HG02571 (cell line): ENCODE measurements at regions not wholly inside any gene's neighbourhood (a gene's known extent, or its start where the extent isn't known, plus 50 kb on each side); places are given as distances from the start of the nearest gene placed in this dataset.

Experiments
- ATAC-seq: cut with Tn5 transposase; IDR thresholded peaks from one replicate; pipeline ENCODE4 v1.9.1; 2021; ENCODE audit warnings: mild to moderate bottlenecking, moderate library complexity; ENCODE audit not compliant: unreplicated experiment

DNA sequence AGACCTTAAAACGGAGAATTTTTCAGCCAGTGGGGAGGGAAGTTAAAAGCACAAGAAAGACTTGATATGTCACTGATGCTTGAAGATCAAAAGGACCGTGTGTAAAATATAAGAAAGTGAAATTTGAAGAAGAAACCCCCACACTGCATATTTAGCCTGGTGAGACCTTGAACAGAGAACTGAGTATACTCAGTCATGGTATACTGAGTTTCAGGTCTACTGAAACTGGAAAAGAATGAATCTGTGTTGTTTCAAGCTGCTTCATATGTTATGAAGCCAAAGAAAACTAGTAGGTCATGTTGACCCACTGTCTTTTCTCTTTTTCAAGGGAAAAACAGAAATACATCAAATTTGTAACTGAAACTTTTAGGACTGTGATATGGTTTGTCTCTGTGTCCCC lies 443.8 kb upstream of the GJE1 start:
- no peak for ATAC-seq

DNA sequence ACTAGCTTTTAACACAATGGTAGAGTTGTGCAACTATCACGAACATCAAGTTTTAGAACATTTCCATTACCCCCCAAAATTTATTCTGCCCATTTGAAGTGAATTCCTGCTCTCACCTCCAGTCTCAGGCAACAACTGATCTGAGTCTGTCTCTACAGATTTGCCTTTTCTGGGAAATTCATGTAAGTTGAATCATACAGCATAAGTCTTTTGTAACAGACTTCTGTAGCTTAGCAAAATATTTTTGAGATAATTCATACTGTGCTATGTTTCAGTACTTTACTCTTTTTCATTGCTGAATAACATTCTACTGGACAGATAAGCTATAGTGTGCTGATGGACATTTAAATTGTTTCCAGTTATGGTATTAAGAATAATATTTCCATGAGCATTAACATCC lies 447.3 kb upstream of the GJE1 start:
- no peak for ATAC-seq

DNA sequence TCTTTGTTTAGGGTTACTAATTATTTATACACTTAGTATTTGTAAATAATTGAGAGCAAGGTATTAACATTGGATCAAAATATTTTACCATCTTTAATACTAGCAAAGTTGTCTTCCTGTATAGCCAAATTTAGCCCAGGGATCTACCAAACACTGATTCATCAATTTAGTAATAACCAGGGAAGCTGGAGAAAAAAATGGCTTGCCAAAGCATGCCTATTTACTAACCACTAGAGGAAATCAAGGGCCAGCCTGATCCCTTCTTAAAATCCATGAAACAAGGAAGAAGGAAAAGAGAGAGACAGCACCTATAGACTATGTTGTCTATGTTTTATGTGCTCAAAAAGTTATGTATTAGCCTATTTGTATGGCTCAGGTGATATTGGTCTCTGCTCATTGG lies 450.3 kb upstream of the GJE1 start:
- no peak for ATAC-seq

DNA sequence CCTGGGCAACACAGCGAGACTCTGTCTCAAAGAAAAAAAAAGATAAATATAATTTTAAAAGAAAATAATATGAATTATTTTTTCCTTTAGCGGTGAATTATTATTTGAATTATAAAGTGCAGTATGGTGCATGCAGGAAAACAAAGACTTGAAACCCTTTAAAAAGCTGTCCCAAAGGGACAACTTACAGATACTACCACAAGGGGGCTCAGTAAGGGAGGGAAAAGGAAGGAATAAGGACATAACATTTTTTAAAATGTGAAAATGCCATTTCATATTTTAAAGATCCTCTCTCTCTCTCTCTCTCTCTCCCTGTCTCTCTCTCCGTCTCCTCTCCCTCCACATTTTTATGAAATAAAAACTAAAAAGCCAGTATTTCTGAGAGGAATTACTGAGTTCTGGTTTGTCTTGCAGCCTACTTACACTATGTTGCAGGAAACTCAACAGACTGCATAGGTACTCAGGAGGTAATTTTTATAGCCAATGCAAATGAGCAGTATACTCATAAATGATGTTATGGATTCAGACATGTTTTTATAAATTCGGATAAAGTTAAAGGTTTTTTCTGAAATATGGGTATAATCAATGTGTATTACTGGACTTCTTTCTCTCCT lies 455.0 kb upstream of the GJE1 start:
- no peak for ATAC-seq

DNA sequence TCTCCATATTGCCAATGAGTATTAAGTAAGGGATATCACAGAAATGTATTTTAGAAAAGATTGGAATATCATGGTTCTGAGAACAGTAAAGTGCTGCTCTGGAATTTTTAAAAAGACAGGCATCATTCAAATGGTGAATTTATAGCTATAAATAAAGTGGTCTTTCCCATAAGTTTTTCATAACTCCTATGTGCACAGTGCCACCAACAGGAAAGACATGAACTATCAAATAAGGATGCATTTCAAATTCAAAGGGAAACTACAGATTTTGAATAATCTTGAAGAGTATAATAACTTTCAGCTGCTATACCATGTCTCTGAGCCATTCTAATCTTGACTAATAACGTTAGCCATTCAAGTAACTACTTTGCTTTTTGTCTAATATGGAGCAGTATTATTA lies 456.8 kb upstream of the GJE1 start:
- ATAC-seq = no peak

DNA sequence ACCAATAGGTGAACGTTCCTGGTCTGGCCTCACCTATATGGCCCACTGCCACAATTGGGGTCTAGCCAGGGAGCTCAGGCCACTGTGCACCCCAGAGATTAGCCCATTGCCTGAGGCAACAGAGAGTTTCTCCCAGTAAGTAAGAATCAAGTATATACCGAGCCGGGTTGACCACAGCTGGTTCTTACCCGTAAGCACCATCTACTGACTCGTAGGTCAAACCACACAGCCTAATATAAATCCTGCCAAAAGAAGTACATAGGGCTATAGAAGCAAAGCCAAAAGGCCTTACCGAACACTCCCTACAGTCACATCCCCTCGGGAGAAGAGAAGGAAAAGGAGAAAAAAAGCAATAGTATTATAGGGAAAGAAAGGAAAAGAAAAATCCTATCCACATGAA lies 463.6 kb upstream of the GJE1 start:
- no peak for ATAC-seq

DNA sequence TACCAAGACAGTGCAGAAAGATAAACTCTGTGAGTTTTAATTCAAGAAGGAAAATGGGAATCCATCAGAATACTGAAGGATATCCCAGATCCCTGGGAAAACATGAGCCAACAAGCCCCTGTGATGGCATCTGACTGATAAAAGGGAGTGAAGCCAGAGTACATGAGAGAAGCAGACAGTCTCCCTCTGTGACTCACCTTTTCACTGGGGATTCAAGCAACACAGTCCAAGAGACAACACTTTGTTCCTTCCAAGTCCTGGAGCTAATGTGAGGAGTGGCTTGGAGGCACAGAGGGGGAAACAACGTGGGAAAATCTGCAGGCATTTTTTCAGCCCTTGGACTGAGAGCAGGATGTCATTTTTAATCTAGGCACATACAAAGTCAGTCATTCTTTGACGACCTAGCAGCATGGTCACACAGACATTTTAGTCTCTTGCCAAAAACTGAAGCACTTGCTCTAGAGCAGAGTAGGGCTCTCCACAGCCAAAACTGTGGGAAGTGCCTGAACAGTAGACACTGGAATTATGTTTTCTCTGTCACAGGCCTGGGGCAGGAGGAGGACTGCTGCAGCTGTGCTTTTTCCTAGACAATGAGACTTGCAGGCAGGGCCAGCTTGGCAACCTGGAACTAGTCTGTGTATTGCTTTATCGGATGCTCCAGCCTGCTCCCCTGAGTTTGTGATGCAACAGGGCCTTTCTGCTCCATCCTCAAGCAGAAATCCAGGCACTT lies 465.0 kb upstream of the GJE1 start:
- no peak for ATAC-seq

DNA sequence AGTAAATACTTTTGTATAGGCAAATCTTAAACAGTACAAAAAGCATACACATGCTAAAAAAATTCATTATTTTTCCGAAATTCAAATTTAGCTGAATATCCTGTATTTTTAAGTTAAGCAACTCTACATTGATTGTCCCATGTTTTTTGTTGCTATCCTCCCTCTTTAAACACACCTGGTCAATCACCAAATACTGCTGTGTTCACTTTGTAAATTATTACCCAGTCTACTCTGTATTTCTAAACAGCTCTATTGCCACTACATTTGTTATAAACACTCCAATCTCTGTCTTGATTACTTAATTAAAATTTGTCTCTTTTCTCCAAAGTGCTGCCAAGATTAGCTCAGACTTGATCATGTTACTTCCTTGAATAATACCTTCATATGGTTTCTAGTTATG lies 466.5 kb upstream of the GJE1 start:
- no peak for ATAC-seq

DNA sequence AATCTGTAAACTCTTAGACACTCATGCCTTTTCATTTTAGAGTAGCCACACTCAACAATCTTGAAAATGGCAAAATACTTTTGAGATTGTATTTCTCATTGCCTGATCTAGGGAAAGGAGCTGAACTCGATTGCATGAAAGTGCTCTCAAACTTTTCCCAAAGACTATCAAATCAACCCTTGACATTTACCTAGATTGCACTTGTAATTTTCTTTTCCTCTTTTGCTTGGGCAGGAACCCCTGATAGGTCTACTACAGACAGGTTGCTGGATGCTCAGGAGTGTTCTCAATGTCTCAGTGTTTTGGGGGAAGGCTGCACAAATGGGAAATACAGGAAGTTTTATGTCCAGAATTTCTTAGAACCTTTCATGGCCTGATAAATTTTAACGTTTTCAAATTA lies 468.0 kb upstream of the GJE1 start:
- ATAC-seq = no peak

DNA sequence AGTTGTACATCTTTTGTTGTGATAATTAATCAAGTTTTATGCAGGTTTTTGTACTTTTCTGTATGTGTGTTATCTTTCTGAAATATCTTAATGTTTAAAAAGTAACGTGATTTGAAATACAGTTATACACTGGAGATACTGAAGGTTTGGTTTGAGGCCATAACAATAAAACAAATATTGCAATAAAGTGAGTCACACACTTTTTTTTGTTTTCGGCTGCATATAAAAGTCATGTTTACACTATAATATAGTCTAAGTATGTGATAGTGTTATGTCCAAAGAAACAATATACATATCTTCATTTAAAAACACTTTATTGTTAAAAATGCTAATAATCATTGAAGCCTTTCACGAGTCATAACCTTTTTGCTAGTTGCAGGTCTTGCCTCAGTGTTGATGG lies 473.1 kb upstream of the GJE1 start:
- ATAC-seq = no peak

DNA sequence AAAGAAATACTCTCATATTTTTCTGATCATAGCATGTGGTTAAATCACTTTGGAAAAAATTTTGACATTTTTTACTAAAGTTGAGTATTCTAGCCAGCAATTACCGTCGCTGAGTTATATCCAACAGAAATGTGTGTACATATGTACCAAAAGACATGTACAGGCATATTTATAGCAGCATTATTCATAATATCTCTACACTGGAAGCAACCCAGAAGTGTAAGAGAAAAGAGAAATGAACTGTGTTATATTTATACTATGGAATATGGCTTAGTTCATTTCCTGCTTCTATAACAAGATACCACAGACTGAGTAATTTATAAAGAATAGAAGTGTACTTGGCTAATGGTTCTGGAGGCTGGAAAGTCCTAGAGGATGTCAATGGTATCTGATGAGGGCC lies 474.0 kb upstream of the GJE1 start:
- no peak for ATAC-seq

DNA sequence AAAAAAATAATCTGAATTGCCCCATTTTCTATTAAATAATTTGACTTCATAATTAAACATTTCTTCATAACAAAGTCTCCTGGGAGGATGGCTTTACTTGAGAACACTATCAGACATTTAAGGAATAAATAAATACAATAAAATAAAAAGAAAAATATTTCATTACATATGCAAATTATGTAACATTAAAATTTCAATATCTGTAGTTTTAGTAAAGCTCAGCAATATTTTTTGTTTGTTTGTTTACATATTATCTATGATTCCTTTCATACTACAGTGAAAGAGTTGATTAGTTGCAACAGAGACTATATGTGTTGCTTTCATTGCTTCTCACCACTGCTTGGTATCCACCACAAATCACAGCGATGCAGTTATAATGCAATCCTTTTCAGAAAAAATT lies 474.9 kb upstream of the GJE1 start:
- no peak for ATAC-seq

DNA sequence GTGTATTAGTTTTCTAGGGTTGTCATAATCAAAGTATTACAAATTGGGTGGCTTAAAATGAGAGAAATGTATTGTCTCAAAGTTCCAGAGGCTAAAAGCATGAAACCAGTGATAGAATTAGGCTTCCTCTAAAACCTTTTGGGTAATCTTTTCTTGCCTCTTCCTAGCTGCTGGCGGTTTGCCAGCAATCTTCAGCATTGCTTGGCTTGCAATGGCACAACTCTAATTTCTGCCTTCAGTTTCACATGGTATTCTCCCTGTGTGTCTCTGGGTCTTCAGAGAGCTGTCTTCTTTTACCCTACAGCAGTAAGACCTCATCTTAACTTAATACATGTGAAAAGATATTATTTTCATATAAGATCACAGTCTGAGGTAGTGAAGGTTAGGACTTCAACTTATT lies 479.1 kb upstream of the GJE1 start:
- ATAC-seq = no peak

DNA sequence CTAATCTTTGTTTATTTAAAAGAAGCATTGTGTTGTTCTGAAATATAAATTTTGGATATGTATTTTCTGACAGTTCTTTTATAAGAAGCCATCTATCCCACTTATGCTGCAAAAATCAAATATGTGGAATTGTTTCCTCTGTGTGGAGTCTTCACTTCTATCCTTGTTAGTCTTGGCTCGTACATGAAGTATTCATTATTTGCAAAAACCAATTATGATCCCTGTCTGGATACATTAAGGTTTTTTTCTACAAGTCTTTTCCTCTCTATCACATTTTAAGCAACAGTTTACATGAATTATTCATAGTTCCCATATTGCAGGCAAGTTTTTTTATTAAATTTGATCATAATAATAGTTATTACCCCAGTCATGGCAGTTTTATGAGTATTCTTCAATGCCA lies 490.8 kb upstream of the GJE1 start:
- ATAC-seq = no peak

DNA sequence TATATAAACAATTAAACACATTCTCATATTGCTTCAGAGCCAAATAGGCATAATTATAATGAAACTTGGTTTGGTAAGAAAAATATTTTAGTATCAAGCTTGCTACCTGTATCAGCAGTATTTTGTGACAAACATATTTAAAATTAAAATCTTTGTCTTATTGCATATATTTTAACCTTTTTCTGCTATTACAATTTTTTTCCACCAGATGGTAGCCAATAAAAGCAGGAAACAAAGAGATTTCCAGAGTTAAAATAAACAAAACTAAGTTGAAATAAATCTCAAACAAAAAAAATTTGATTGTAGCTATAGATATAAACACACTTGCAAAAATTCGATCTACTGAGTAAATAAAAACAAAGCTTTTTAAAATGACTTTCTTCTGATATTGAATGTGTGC lies 491.3 kb upstream of the GJE1 start:
- no peak for ATAC-seq

DNA sequence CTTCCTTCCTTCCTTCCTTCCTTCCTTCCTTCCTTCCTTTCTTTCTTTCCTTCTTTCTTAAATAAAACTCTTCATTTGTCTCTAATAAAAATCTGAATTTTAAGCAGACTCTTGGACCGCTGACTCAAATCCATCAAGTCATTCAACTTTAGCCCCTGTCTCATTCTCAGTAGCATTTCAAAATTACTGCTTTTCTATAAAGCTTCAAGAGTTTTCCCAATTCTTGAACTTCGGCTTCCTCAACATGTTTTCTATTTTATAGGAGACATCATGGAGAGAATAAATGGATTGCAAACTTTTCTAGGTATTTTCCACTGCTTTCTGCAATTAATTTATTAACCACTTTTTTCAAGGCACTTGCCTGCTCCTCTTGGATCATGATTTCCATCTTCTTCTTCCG lies 497.1 kb upstream of the GJE1 start:
- no peak for ATAC-seq

DNA sequence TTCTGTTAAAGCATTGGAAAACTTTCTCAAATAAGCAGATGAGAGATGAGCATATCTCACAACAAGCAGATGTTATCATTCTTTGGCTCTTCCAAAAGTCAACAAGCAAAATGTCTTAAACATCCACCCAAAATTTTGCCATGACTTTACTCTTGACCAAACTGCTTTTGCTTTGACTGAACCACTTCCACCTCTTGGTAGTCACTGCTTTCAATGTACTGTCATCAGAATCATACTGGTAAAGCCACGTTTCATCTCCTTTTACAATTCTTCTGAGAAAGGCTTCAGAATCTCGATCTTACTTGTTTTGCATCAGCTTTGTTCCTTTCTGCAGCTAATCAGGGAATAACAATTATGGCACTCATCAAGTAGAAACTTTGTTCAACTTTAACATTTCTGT lies 498.5 kb upstream of the GJE1 start:
- ATAC-seq = no peak

DNA sequence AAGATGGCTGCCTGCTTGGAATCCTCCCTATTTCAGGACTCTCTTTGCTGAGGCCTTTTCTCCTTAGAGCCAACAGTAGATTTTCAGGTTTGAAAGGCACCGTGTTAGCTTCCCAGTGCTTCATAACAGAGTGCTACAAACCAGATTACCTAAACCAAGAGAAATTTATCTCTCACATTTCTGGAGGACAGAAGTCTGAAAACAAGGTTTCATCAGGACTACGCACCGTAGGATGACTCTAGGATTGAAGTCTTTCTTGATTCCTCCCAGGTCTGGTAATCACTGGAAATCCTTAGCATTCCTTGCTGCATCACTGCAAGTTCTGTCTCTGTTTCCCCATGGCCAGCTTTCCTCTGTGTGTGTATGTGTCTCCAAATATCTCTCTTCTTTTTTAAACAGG lies 508.4 kb upstream of the GJE1 start:
- ATAC-seq = no peak

DNA sequence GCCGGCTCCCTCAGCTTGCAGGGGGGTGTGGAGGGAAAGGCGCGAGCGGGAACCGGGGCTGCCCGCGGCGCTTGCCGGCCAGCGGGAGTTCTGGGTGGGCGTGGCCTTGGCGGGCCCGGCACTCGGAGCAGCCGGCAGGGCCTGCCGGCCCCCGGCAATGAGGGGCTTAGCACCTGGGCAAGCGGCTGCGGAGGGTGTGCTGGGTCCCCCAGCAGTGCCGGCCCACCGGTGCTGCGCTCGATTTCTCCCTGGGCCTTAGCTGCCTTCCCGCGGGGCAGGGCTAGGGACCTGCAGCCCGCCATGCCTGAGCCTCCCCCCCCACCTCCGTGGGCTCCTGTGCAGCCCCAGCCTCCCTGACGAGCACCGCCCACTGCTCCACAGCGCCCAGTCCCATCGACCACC lies 514.5 kb upstream of the GJE1 start:
- no peak for ATAC-seq

DNA sequence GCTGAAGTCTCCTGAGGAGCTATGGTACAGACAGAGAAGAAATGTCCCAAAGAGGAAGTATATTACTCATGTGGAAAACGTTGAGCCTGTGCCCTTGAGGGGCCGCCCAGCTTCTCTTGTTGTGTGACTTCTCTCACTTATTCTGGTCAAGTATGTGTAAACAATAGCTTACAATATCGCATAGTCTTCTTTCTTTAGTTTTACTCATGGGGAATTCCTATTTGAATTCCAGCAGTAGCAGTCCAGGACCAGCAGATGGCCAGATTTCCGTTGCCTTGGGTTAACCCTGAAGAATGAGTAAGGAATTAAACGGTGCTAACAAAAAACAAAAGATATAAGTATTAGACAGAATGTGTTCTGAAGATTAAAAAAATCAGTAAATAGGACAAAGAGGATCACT lies 522.0 kb upstream of the GJE1 start:
- ATAC-seq = no peak

DNA sequence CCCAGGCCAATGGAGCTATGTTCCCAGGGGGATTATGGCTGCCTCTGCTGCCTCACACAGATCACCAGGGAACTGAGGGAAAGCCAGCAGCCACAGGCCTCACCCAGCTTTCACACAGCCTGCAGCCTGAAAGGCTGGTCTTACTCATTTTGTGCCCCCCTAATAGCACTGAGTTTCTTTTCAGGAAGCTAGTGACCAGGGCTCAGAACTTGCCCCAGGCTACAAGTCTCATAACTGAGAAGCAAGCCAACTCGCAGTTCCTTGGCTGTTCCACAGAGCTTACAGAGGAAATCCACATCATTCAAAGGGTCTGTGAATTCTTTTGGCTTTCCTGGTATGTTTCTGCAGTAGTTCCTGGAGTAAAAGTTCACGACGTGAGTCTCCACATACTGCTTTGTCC lies 524.8 kb upstream of the GJE1 start:
- ATAC-seq = no peak

DNA sequence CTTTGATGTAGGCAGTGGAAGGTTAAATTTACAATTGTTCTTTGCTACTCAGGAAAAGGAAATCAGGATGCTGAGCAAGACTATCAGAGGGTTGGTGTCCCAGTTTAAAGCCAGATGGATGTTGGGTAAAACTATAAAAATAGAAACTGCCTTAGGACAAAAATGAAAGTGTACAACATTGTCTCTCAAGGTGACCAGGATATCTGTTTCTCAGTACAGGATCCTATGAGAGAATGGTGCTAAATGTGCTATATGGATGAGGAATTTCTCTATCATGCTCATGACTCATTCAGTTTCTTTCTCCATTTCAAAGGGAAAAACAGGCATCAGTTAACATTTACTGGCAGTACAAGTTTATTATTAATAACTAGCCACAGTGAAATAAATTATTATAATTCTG lies 534.2 kb upstream of the GJE1 start:
- ATAC-seq = no peak

DNA sequence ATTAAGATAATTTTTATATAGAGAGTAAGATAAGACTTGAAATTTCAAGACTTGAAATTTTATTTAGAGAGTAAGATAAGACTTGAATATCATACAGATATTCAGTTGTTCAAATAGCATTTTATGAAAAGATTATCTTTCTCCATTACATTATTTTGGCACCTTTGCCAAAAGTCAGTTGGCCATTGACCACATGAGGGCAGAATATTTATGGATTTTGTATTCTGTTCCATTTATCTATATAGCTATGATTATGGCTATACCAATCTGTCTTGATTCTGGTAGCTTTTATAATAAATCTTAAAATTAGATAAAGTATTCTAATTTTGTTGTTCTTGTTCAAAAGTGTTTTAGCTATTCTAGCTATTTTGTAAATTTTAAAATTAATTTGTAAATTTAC lies 537.9 kb upstream of the GJE1 start:
- ATAC-seq = no peak
